WTC11 (cell line): ENCODE measurements at regions not wholly inside any gene's neighbourhood (a gene's known extent, or its start where the extent isn't known, plus 50 kb on each side); places are given as distances from the start of the nearest gene placed in this dataset.

Source experiments
- ATAC-seq: fragments of 200-7000 bp; cut with Tn5 transposase; 2 replicates; pipeline ENCODE4 v1.10.0; 2021; ENCODE audit warnings: mild to moderate bottlenecking, moderate library complexity
- CTCF ChIA-PET: fragments of 300-600 bp; sonication (Branson Sonifier 250); formaldehyde crosslinking; loops from one replicate; lab custom pipeline; 2021; ENCODE audit warnings: antibody characterized with exemption; lab: Charles Lee
- POLR2A ChIA-PET: fragments of 350-600 bp; sonication (Branson Sonifier 250); formaldehyde crosslinking; loops from one replicate; lab custom pipeline; 2021; ENCODE audit warnings: antibody characterized with exemption; lab: Charles Lee
- DNase-seq: peaks from one replicate; pipeline ENCODE4 v3.0.0; 2021; ENCODE audit warnings: low spot score
- H3K27ac Mint-ChIP-seq: 2 replicates; pipeline ENCODE4 v1.8.0; 2021; ENCODE audit warnings: mixed read lengths
- H3K27me3 Mint-ChIP-seq: 2 replicates; pipeline ENCODE4 v1.8.0; 2021; ENCODE audit warnings: low read depth, mild to moderate bottlenecking, moderate library complexity, mixed read lengths
- H3K36me3 Mint-ChIP-seq: 2 replicates; pipeline ENCODE4 v1.8.0; 2021; ENCODE audit warnings: mixed read lengths
- H3K4me1 Mint-ChIP-seq: 2 replicates; pipeline ENCODE4 v1.8.0; 2022; ENCODE audit warnings: mixed read lengths
- H3K4me3 Mint-ChIP-seq: 2 replicates; pipeline ENCODE4 v1.8.0; 2021; ENCODE audit warnings: mild to moderate bottlenecking, moderate library complexity, mixed read lengths
- H3K9me3 Mint-ChIP-seq: 2 replicates; pipeline ENCODE4 v1.8.0; 2021; ENCODE audit warnings: mixed read lengths
- ARID4B ChIP-seq: sonication (generic); formaldehyde crosslinking; IDR thresholded peaks from 2 replicates; pipeline ENCODE4 v1.8.0; 2023; ENCODE audit warnings: missing genetic modification reagents, mild to moderate bottlenecking, borderline replicate concordance
- CBFB ChIP-seq: sonication (generic); formaldehyde crosslinking; IDR thresholded peaks from 2 replicates; pipeline ENCODE4 v1.8.1; 2022; ENCODE audit warnings: mild to moderate bottlenecking, low read depth, missing genetic modification reagents
- CREM ChIP-seq: sonication (generic); formaldehyde crosslinking; IDR thresholded peaks from 2 replicates; pipeline ENCODE4 v1.8.1; 2022; ENCODE audit warnings: mild to moderate bottlenecking, missing genetic modification reagents, moderate library complexity
- CTCF ChIP-seq: fragments of 200-600 bp; IDR thresholded peaks from 2 replicates; pipeline ENCODE4 v1.8.0; 2022; ENCODE audit warnings: antibody characterized with exemption
- EMX1 ChIP-seq: fragments of 250-450 bp; sonication (Bioruptor Pico); IDR thresholded peaks from 2 replicates; pipeline ENCODE4 v1.8.0; 2021; ENCODE audit warnings: mild to moderate bottlenecking
- ERG ChIP-seq: fragments of 250-450 bp; sonication (Bioruptor Pico); IDR thresholded peaks from 2 replicates; pipeline ENCODE4 v1.8.0; 2021; ENCODE audit warnings: mild to moderate bottlenecking
- ESRRA ChIP-seq: sonication (generic); formaldehyde crosslinking; IDR thresholded peaks from 2 replicates; pipeline ENCODE4 v1.8.1; 2022; ENCODE audit warnings: mild to moderate bottlenecking, missing genetic modification reagents, borderline replicate concordance
- GTF2I ChIP-seq: fragments of 250-450 bp; sonication (Bioruptor Pico); conservative IDR thresholded peaks from 2 replicates; pipeline ENCODE4 v1.4.0; 2021; ENCODE audit warnings: mild to moderate bottlenecking
- HMGA2 ChIP-seq: fragments of 250-450 bp; sonication (Bioruptor Pico); IDR thresholded peaks from 2 replicates; pipeline ENCODE4 v1.4.0; 2021; ENCODE audit warnings: mild to moderate bottlenecking, moderate library complexity
- HMGXB4 ChIP-seq: sonication (generic); formaldehyde crosslinking; IDR thresholded peaks from 2 replicates; pipeline ENCODE4 v1.8.1; 2023; ENCODE audit warnings: mild to moderate bottlenecking, moderate library complexity, missing genetic modification reagents
- JUN ChIP-seq: sonication (generic); formaldehyde crosslinking; IDR thresholded peaks from 2 replicates; pipeline ENCODE4 v1.8.0; 2023; ENCODE audit warnings: mild to moderate bottlenecking, missing genetic modification reagents
- MYBL2 ChIP-seq: sonication (generic); formaldehyde crosslinking; IDR thresholded peaks from 2 replicates; pipeline ENCODE4 v1.8.1; 2023; ENCODE audit warnings: mild to moderate bottlenecking, moderate library complexity, missing genetic modification reagents
- PRDM15 ChIP-seq: sonication (generic); formaldehyde crosslinking; IDR thresholded peaks from 2 replicates; pipeline ENCODE4 v1.8.0; 2022; ENCODE audit warnings: missing genetic modification reagents
- RELA ChIP-seq: sonication (generic); formaldehyde crosslinking; IDR thresholded peaks from 2 replicates; pipeline ENCODE4 v1.8.1; 2022; ENCODE audit warnings: missing genetic modification reagents, mild to moderate bottlenecking, borderline replicate concordance
- TEAD4 ChIP-seq: sonication (generic); formaldehyde crosslinking; IDR thresholded peaks from 2 replicates; pipeline ENCODE4 v1.8.0; 2022; ENCODE audit warnings: mild to moderate bottlenecking, missing genetic modification reagents
- ZBTB21 ChIP-seq: sonication (generic); formaldehyde crosslinking; IDR thresholded peaks from 2 replicates; pipeline ENCODE4 v1.8.1; 2023; ENCODE audit warnings: mild to moderate bottlenecking, missing genetic modification reagents, borderline replicate concordance
- ZBTB43 ChIP-seq: sonication (generic); formaldehyde crosslinking; IDR thresholded peaks from 2 replicates; pipeline ENCODE4 v1.8.1; 2023; ENCODE audit warnings: mild to moderate bottlenecking, missing genetic modification reagents
- ZNF396 ChIP-seq: fragments of 250-450 bp; sonication (Bioruptor Pico); IDR thresholded peaks from 2 replicates; pipeline ENCODE4 v1.8.0; 2021; ENCODE audit warnings: mild to moderate bottlenecking, moderate library complexity, borderline replicate concordance
- ZNF416 ChIP-seq: fragments of 250-450 bp; sonication (Bioruptor Pico); IDR thresholded peaks from 2 replicates; pipeline ENCODE4 v1.9.0; 2021; ENCODE audit warnings: mild to moderate bottlenecking, inconsistent platforms
- ZNF671 ChIP-seq: fragments of 250-450 bp; sonication (Bioruptor Pico); IDR thresholded peaks from 2 replicates; pipeline ENCODE4 v1.8.0; 2021; ENCODE audit warnings: mild to moderate bottlenecking

- Mint-ChIP-seq H3K27me3 (no peaks in the 10 kb centered on the region), H3K36me3 (peaks cover 11% of the 10 kb centered on the region), H3K9me3 (peaks cover 6% of the 10 kb centered on the region), H3K4me1 (peaks cover 45% of the 10 kb centered on the region), H3K4me3 (no peak overlapping the region), H3K27ac (no peak overlapping the region)
- ATAC-seq (no peak), DNase-seq (no peak)
- ChIA-PET POLR2A (no interaction called here), CTCF (no interaction called here)
- TF ChIP-seq MYBL2 (CRISPR knock-in tag), result no peak
- no peak for TF ChIP-seq CTCF
- TF ChIP-seq CREM, result no peak
- no peak for TF ChIP-seq TEAD4
- TF ChIP-seq ARID4B (CRISPR knock-in tag), result no peak
- TF ChIP-seq EMX1 (CRISPR knock-in tag), result no peak
- no peak for TF ChIP-seq ESRRA
- no peak for TF ChIP-seq PRDM15 (CRISPR knock-in tag)
- TF ChIP-seq ERG (CRISPR knock-in tag), result no peak
- no peak for TF ChIP-seq ZNF671
- no peak for TF ChIP-seq RELA (CRISPR knock-in tag)
- no peak for TF ChIP-seq JUN (CRISPR knock-in tag)
These were observed 121.1 kb upstream of the KCNJ3 start for GRCh38 chr2:154577390-154577789.

- Mint-ChIP-seq H3K9me3 (peaks cover 6% of the 10 kb centered on the region), H3K27ac (no peak overlapping the region; the same call in 1 of the 2 replicates), H3K4me3 (no peak overlapping the region), H3K27me3 (no peaks in the 10 kb centered on the region), H3K4me1 (peaks cover 53% of the 10 kb centered on the region), H3K36me3 (peaks cover 11% of the 10 kb centered on the region)
- ATAC-seq (no peak), DNase-seq (no peak)
- POLR2A ChIA-PET, result no interaction called here
- CTCF ChIA-PET, result no interaction called here
- TF ChIP-seq ZBTB43 (no peak), ZBTB21 (CRISPR knock-in tag) (no peak), ZNF416 (no peak), ZNF396 (CRISPR knock-in tag) (no peak), HMGXB4 (CRISPR knock-in tag) (no peak), ERG (CRISPR knock-in tag) (no peak), CBFB (CRISPR knock-in tag) (no peak), HMGA2 (CRISPR knock-in tag) (no peak), TEAD4 (no peak), GTF2I (CRISPR knock-in tag) (no peak)
These were observed 117.7 kb upstream of the KCNJ3 start for GRCh38 chr2:154580767-154581166.
